ENCODE measurements at regions not wholly inside any gene's neighbourhood (a gene's known extent, or its start where the extent isn't known, plus 50 kb on each side); places are given as distances from the start of the nearest gene placed in this dataset.
"Not testable (repeated sequence)": the region's sequence is repeated elsewhere in the genome, so short reads cannot be mapped to it uniquely, and the experiment has no call there.

GRCh38 chrX:138254001-138254400 is 457.5 kb downstream of the FGF13 start:
- Mint-ChIP-seq H3K36me3 (ENCODE audit: low read depth, unreplicated experiment) (no peaks in the 10 kb centered on the region), H3K27me3 (ENCODE audit: unreplicated experiment) (no peaks in the 10 kb centered on the region)

GRCh38 chrX:138255373-138255772 is 456.1 kb downstream of the FGF13 start:
- Mint-ChIP-seq H3K4me3 (ENCODE audit: unreplicated experiment) (no peak overlapping the region), H3K27ac (ENCODE audit: unreplicated experiment) (no peak overlapping the region), H3K9me3 (ENCODE audit: unreplicated experiment) (no peaks in the 10 kb centered on the region), H3K4me1 (ENCODE audit: unreplicated experiment) (peaks cover 10% of the 10 kb centered on the region), H3K36me3 (ENCODE audit: low read depth, unreplicated experiment) (no peaks in the 10 kb centered on the region), H3K27me3 (ENCODE audit: unreplicated experiment) (peaks cover 2% of the 10 kb centered on the region)
- TF ChIP-seq CTCF (IDR thresholded peaks at IDR 0.05; ENCODE audit: unreplicated experiment): no peak
- no peak for DNase-seq (ENCODE audit: low spot score)

More at GRCh38 chrX:138254001-138254400, 457.5 kb downstream of the FGF13 start:
- Mint-ChIP-seq H3K9me3 (ENCODE audit: unreplicated experiment) (no peaks in the 10 kb centered on the region), H3K4me1 (ENCODE audit: unreplicated experiment) (peaks cover 10% of the 10 kb centered on the region), H3K27ac (ENCODE audit: unreplicated experiment) (no peak overlapping the region), H3K4me3 (ENCODE audit: unreplicated experiment) (no peak overlapping the region)
- DNase-seq (ENCODE audit: low spot score): no peak
- no peak for TF ChIP-seq CTCF (IDR thresholded peaks at IDR 0.05; ENCODE audit: unreplicated experiment)

- H3K4me3 Mint-ChIP-seq (ENCODE audit: unreplicated experiment); H3K27ac Mint-ChIP-seq (ENCODE audit: unreplicated experiment); DNase-seq (ENCODE audit: low spot score); H3K9me3 Mint-ChIP-seq (ENCODE audit: unreplicated experiment); H3K27me3 Mint-ChIP-seq (ENCODE audit: unreplicated experiment); H3K36me3 Mint-ChIP-seq (ENCODE audit: low read depth, unreplicated experiment); H3K4me1 Mint-ChIP-seq (ENCODE audit: unreplicated experiment): not testable (repeated sequence)
Measured at GRCh38 chrX:138264095-138264494, 447.4 kb downstream of the FGF13 start.

- H3K27ac Mint-ChIP-seq (ENCODE audit: unreplicated experiment): no peak overlapping the region
- H3K27me3 Mint-ChIP-seq (ENCODE audit: unreplicated experiment): no peaks in the 10 kb centered on the region
- H3K4me1 Mint-ChIP-seq (ENCODE audit: unreplicated experiment): no peaks in the 10 kb centered on the region
- H3K36me3 Mint-ChIP-seq (ENCODE audit: low read depth, unreplicated experiment): no peaks in the 10 kb centered on the region
- H3K9me3 Mint-ChIP-seq (ENCODE audit: unreplicated experiment): no peaks in the 10 kb centered on the region
- DNase-seq (ENCODE audit: low spot score): no peak
- H3K4me3 Mint-ChIP-seq (ENCODE audit: unreplicated experiment): no peak overlapping the region
- no peak for TF ChIP-seq CTCF (IDR thresholded peaks at IDR 0.05; ENCODE audit: unreplicated experiment)
Measured at GRCh38 chrX:138270931-138271330, 440.6 kb downstream of the FGF13 start.

GRCh38 chrX:138282598-138283150 is 428.8 kb downstream of the FGF13 start:
- H3K9me3 Mint-ChIP-seq (ENCODE audit: unreplicated experiment); DNase-seq (ENCODE audit: low spot score); H3K4me1 Mint-ChIP-seq (ENCODE audit: unreplicated experiment); H3K4me3 Mint-ChIP-seq (ENCODE audit: unreplicated experiment); H3K27ac Mint-ChIP-seq (ENCODE audit: unreplicated experiment); H3K36me3 Mint-ChIP-seq (ENCODE audit: low read depth, unreplicated experiment); H3K27me3 Mint-ChIP-seq (ENCODE audit: unreplicated experiment): not testable (repeated sequence)

GRCh38 chrX:138287205-138287877 is 424.2 kb downstream of the FGF13 start:
- no peaks in the 10 kb centered on the region for H3K36me3 Mint-ChIP-seq (ENCODE audit: low read depth, unreplicated experiment)
- H3K4me3 Mint-ChIP-seq (ENCODE audit: unreplicated experiment): no peak overlapping the region
- no peak for TF ChIP-seq CTCF (IDR thresholded peaks at IDR 0.05; ENCODE audit: unreplicated experiment)
- no peak overlapping the region for H3K27ac Mint-ChIP-seq (ENCODE audit: unreplicated experiment)
- peaks cover 3% of the 10 kb centered on the region for H3K4me1 Mint-ChIP-seq (ENCODE audit: unreplicated experiment)
- no peaks in the 10 kb centered on the region for H3K27me3 Mint-ChIP-seq (ENCODE audit: unreplicated experiment)
- DNase-seq (ENCODE audit: low spot score): no peak
- no peaks in the 10 kb centered on the region for H3K9me3 Mint-ChIP-seq (ENCODE audit: unreplicated experiment)
